VCaP (cell line): ENCODE measurements at regions not wholly inside any gene's neighbourhood (a gene's known extent, or its start where the extent isn't known, plus 50 kb on each side); places are given as distances from the start of the nearest gene placed in this dataset.
"Not testable (repeated sequence)": the region's sequence is repeated elsewhere in the genome, so short reads cannot be mapped to it uniquely, and the experiment has no call there.

Experiments used
- H3K27ac ChIP-seq: fragments of 450-650 bp; 2 replicates; pipeline ENCODE4 v1.5.1; 2017
- TF ChIP-seq, protein P1 (sequence below): fragments of 450-650 bp; conservative IDR thresholded peaks from 2 replicates; pipeline ENCODE4 v1.5.1; 2017; ENCODE audit warnings: mild to moderate bottlenecking, moderate library complexity

DNA sequence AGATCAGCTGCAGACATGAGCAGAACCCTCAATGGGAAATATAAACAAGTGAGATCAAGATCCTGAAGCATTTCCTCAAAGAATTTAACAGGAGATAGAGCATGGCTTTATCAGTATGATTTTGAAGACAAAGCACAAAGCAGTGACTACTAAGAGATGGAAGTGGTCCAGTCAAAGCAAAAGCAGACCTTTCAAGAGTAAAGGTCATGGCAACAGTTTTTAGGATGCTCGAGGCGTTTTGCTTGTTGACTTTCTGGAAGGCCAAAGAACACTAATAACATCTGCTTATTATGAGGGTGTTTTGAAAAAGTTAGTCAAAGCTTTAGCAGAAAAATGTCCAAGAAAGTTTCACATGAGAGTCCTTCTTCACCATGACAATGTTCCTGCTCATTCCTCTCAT is 128.5 kb downstream of the KCNE4 start:
- H3K27ac ChIP-seq: no peak overlapping the region; the same call in 1 of the 2 replicates
- TF ChIP-seq, protein P1, sequence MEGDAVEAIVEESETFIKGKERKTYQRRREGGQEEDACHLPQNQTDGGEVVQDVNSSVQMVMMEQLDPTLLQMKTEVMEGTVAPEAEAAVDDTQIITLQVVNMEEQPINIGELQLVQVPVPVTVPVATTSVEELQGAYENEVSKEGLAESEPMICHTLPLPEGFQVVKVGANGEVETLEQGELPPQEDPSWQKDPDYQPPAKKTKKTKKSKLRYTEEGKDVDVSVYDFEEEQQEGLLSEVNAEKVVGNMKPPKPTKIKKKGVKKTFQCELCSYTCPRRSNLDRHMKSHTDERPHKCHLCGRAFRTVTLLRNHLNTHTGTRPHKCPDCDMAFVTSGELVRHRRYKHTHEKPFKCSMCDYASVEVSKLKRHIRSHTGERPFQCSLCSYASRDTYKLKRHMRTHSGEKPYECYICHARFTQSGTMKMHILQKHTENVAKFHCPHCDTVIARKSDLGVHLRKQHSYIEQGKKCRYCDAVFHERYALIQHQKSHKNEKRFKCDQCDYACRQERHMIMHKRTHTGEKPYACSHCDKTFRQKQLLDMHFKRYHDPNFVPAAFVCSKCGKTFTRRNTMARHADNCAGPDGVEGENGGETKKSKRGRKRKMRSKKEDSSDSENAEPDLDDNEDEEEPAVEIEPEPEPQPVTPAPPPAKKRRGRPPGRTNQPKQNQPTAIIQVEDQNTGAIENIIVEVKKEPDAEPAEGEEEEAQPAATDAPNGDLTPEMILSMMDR: no peak

DNA sequence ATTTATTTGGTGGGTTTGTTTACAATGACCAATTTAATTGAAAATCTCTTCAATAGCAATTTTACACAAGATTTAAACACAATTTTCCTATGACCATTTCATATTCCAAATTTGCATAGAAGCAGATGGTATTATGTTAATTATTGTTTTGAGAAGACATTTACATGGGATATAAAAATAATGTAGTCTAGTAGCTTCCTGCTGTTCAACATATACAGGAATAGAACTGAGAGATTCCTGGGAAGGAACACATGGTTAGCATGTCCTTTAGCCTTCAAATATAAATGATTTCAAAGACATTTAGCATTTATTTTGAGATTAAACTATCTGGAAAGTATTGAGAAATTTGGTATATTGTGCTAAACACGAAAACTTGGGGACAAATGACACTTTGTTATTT is 129.6 kb downstream of the KCNE4 start:
- no peak overlapping the region for H3K27ac ChIP-seq
- TF ChIP-seq, protein P1: no peak

DNA sequence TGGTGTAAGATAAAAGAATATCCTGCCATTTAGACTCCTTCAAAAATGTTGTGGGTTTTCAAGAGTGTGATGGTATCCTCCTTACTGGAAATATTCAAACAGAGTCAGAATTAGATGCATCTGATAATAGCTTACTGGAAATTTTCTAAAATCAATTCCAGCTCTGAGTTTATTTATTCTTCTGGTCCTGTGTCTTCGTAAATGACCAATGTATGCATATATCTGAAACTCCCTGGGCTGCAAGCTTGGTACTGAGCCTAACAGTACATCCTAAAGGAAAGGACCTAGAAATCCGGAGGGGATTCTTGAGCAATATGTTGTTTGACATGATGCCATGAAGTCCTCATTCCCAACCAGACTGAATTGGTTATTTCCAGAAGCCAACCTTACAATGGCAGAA is 130.4 kb downstream of the KCNE4 start:
- no peak overlapping the region for H3K27ac ChIP-seq
- TF ChIP-seq, protein P1: no peak

DNA sequence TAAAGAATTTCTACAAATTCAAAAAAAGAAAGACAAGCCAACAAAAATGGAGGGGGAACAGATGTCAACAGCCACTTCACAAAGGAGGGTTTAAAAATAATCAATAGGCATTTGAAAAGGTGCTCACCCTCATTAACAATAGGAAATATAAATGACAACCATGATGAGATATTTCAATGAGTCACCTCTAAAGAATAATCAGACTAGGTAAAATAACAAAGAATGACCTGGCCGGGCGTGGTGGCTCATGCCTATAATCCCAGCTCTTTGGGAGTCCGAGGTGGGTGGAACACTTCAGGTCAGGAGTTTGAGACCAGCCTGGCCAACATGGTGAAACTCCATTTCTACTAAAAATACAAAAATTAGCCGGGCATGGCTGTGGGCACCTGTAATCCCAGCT is 133.6 kb downstream of the KCNE4 start:
- H3K27ac ChIP-seq: no peak overlapping the region
- TF ChIP-seq, protein P1: no peak

DNA sequence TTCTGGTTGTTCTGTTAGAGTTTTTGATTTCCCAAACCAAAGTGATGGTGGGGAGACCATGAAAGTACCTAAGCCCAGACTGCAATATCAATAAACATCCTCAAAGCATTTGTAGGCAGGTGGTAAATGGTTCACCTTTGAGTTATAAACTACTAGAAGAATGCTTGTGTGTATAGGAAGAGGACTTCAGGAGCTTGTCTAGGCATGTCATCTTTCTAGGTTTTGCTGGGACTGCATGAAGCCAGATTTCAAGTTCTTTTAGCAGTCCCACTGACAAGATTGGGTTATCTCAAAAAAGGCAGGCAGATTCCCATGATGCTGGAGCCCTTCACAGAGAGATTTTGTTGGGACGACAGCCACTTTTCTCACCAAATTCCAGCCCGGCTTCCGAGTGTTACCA is 135.3 kb downstream of the KCNE4 start:
- TF ChIP-seq, protein P1: no peak
- H3K27ac ChIP-seq: no peak overlapping the region

DNA sequence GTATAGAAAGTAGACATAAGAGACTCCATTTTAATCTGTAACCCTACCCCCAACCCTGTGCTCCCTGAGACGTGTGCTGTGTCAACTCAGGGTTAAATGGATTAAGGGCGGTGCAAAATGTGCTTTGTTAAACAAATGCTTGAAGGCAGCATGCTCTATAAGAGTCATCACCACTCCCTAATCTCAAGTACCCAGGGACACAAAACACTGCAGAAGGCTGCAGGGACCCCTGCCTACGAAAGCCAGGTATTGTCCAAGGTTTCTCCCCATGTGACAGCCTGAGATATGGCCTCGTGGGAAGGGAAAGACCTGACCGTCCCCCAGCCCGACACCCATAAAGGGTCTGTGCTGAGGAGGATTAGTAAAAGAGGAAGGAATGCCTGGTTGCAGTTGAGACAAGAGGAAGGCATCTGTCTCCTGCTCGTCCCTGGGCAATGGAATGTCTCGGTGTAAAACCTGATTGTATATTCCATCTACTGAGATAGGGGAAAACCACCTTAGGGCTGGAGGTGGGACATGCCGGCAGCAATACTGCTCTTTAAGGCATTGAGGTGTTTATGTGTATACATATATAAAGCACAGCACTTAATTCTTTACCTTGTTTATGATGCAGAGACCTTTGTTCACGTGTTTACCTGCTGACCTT is 138.7 kb downstream of the KCNE4 start:
- H3K27ac ChIP-seq: not testable (repeated sequence)

DNA sequence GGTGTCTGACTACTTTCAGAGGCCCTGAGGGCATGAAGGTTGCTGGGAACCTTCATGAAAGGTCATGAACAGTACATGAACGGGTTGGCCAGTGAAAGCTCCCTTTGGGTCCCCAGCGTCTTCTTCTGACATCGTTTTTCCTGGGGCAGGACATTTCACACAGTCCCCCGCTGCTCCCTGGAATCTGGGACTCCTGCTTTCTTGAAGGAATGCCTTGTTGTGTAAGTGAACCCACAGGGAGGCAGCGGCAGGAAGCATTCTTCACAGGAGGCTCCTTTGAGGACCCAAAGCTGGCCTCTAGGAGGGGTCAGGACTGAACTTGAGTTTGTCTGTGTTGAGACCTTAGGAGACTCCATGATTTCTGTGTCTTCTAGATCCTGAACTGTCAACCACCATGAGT is 144.3 kb downstream of the KCNE4 start:
- no peak overlapping the region for H3K27ac ChIP-seq
- TF ChIP-seq, protein P1: no peak

DNA sequence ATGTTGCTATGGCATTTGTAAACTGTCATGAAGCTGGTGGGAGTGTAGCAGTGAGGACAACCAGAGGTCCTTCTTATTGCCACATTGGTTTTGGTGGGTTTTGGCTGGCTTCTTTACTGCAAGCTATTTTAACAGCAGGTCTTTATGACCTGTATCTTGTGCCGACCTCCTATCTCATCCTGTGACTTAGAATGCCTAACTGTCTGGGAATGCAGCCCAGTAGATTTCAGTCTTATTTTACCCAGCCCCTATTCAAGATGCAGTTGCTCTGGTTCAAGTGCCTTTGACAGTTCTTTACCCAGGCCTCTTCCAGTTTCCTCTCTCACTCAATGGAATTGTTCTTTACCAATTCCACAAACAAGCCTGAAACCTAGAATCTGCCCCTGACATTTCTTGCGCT is 145.1 kb downstream of the KCNE4 start:
- no peak overlapping the region for H3K27ac ChIP-seq
- TF ChIP-seq, protein P1: no peak
